GM12878 (cell line): ENCODE measurements at regions not wholly inside any gene's neighbourhood (a gene's known extent, or its start where the extent isn't known, plus 50 kb on each side); places are given as distances from the start of the nearest gene placed in this dataset.
A peak's percentile ranks its signal among the peaks of the same experiment; 100 is the strongest.

Experiments used
- ATAC-seq: fragments of 200-7000 bp; cut with Tn5 transposase; 3 replicates; pipeline ENCODE4 v1.9.1; 2020; ENCODE audit warnings: mild to moderate bottlenecking, moderate library complexity
- BruUV-seq: library from RNA; stranded (reverse); fragments of 400-500 nt; replicated peaks from 2 replicates; lab custom pipeline; 2021; lab: Mats Ljungman, UMichigan
- CTCF ChIA-PET: fragments of 300-600 bp; sonication (Branson Sonifier 250); formaldehyde crosslinking; extraction: SDS; loops from one replicate; lab custom pipeline; 2021; ENCODE audit warnings: inconsistent platforms; lab: Yijun Ruan, JAX
- POLR2A ChIA-PET: fragments of 350-600 bp; formaldehyde crosslinking; extraction: SDS; loops from one replicate; lab custom pipeline; 2021; ENCODE audit warnings: inconsistent platforms; lab: Charles Lee
- RAD21 ChIA-PET: fragments of 300-600 bp; sonication (Branson Sonifier 250); formaldehyde crosslinking; loops from one replicate; lab custom pipeline; 2023; ENCODE audit warnings: antibody characterized with exemption; ENCODE audit not compliant: unreplicated experiment; lab: Charles Lee
- SMC1A ChIA-PET: fragments of 300-600 bp; sonication (Branson Sonifier 250); formaldehyde crosslinking; loops from one replicate; lab custom pipeline; 2023; ENCODE audit not compliant: unreplicated experiment, uncharacterized antibody; lab: Charles Lee
- DNase-seq: peaks from one replicate; pipeline ENCODE4 v3.0.0-alpha.2; 2011; ENCODE audit warnings: low read depth, low spot score
- FAIRE-seq: peaks from 3 replicates; lab custom pipeline; 2011; peaks lifted over from hg19 to GRCh38; lab: Jason Lieb, UNC
- H2AFZ ChIP-seq: 2 replicates; pipeline ENCODE4 v1.6.0; 2011; ENCODE audit warnings: low read depth, low read length, control low read depth; ENCODE audit not compliant: control insufficient read depth
- H3K27ac ChIP-seq: 2 replicates; pipeline ENCODE4 v1.5.1; 2011; ENCODE audit warnings: control low read depth; ENCODE audit not compliant: control insufficient read depth, insufficient read depth
- H3K27me3 ChIP-seq, 2 experiments: replicated peaks in 1 of 2; 2 replicates each; pipeline versions ENCODE4 v1.6.0 to v1.6.1; 2011; ENCODE audit warnings: low read length in 1 of 2; ENCODE audit not compliant: control insufficient read depth in 2 of 2, insufficient read depth in 2 of 2
- H3K36me3 ChIP-seq, 2 experiments: 2 replicates each; pipeline ENCODE4 v1.5.1; 2011; ENCODE audit warnings: low read length in 1 of 2; ENCODE audit not compliant: control insufficient read depth in 2 of 2, insufficient read depth in 2 of 2
- H3K4me1 ChIP-seq: 2 replicates; pipeline ENCODE4 v1.6.1; 2011; ENCODE audit warnings: mild to moderate bottlenecking, low read length, moderate library complexity, mixed read lengths; ENCODE audit not compliant: control insufficient read depth, insufficient read depth
- H3K4me2 ChIP-seq: 2 replicates; pipeline ENCODE4 v1.6.0; 2011; ENCODE audit warnings: control low read depth; ENCODE audit not compliant: control insufficient read depth, insufficient read depth
- H3K4me3 ChIP-seq: fragments of 200-600 bp; sonication (generic); 2 replicates; pipeline ENCODE4 v1.5.1; 2016
- H3K79me2 ChIP-seq: 2 replicates; pipeline ENCODE4 v1.6.0; 2011; ENCODE audit warnings: low read length; ENCODE audit not compliant: control insufficient read depth, insufficient read depth
- H3K9ac ChIP-seq: 2 replicates; pipeline ENCODE4 v1.8.0; 2011; ENCODE audit warnings: low read length, control low read depth, mixed read lengths; ENCODE audit not compliant: control insufficient read depth, insufficient read depth
- H3K9me3 ChIP-seq: replicated peaks from 3 replicates; pipeline ENCODE4 v1.5.1; 2011; ENCODE audit warnings: mild to moderate bottlenecking, low read length; ENCODE audit not compliant: control insufficient read depth, insufficient read depth
- H4K20me1 ChIP-seq: 2 replicates; pipeline ENCODE4 v1.6.0; 2011; ENCODE audit not compliant: control insufficient read depth, insufficient read depth
- BCL11A ChIP-seq: IDR thresholded peaks from 2 replicates; pipeline ENCODE4 v1.6.1; 2011; ENCODE audit warnings: low read depth, low read length
- ESRRA ChIP-seq: IDR thresholded peaks from 2 replicates; pipeline ENCODE4 v1.6.1; 2012; ENCODE audit warnings: mild to moderate bottlenecking, low read length, improper control_type of control experiment
- IKZF1 ChIP-seq: fragments of 450-650 bp; conservative IDR thresholded peaks from 2 replicates; pipeline ENCODE4 v1.6.1; 2017; ENCODE audit warnings: antibody characterized with exemption, mild to moderate bottlenecking
- IKZF2 ChIP-seq, 2 experiments: fragments of 450-650 bp; IDR thresholded peaks; 2 replicates each; pipeline ENCODE4 v1.6.1; 2017; ENCODE audit warnings: mild to moderate bottlenecking in 2 of 2, moderate library complexity in 2 of 2
- JUND ChIP-seq: IDR thresholded peaks from 2 replicates; pipeline ENCODE4 v1.6.1; 2012; ENCODE audit warnings: low read depth, mild to moderate bottlenecking, low read length, improper control_type of control experiment, moderate library complexity
- NFYB ChIP-seq: IDR thresholded peaks from 2 replicates; pipeline ENCODE4 v1.6.1; 2011; ENCODE audit warnings: low read depth, mild to moderate bottlenecking, low read length, improper control_type of control experiment, moderate library complexity; ENCODE audit not compliant: insufficient read depth
- NRF1 ChIP-seq: conservative IDR thresholded peaks from 2 replicates; pipeline ENCODE4 v1.6.1; 2011; ENCODE audit warnings: mild to moderate bottlenecking, low read depth, low read length, improper control_type of control experiment
- PAX8 ChIP-seq: fragments of 450-650 bp; IDR thresholded peaks from 2 replicates; pipeline ENCODE4 v1.6.1; 2017; ENCODE audit warnings: mild to moderate bottlenecking, moderate library complexity
- SRF ChIP-seq, 2 experiments: IDR thresholded peaks; 2 replicates each; pipeline ENCODE4 v1.6.1; 2011; ENCODE audit warnings: low read depth in 2 of 2, low read length in 2 of 2, mild to moderate bottlenecking in 1 of 2, moderate library complexity in 1 of 2
- WGBS: methylation state at CpG from one replicate; pipeline ENCODE4 v1.1.6; 2016; ENCODE audit warnings: low lambda C conversion rate; ENCODE audit not compliant: insufficient replicate concordance, insufficient coverage; ENCODE audit errors: missing lambda C conversion rate; 5-methylcytosine and 5-hydroxymethylcytosine counted together
- in situ Hi-C: fragments of 300-500 bp; cut with MboI; formaldehyde crosslinking; loops from 9 replicates; pipeline ENCODE4 v1.14.3; 2018; ENCODE audit warnings: mixed read lengths
- intact Hi-C: fragments of 100-400 bp; cut with micrococcal nuclease; formaldehyde crosslinking; loops from one replicate; pipeline ENCODE4 v1.14.2; 2022; ENCODE audit not compliant: unreplicated experiment

DNA sequence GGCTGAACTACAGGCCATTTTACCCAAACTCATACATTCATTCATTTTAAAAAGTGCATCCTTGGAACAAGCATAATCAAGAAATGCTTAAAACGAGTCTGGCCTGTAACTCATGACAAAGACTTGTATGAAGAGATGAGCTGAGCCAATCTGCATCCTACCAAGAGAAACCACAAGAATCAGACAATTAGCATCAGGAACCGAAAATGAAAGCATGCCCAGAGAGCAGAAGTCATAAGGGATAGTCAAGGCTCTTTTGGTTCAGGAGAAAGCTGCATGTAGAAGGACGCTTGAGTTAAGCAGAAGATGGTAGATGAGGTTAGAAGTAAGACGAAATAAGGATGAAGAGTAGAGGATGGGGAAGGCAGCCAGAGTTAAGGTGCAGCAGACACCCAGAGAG, 137.0 kb upstream of the CTNNA2 start:
- SMC1A ChIA-PET, result no interaction called here
- FAIRE-seq, result no peak
- H3K27ac ChIP-seq, result no peak overlapping the region
- no peaks in the 10 kb centered on the region for H4K20me1 ChIP-seq
- H3K9me3 ChIP-seq, result no peaks in the 10 kb centered on the region
- H3K27me3 ChIP-seq, result no peaks in the 10 kb centered on the region
- H3K4me1 ChIP-seq, result no peaks in the 10 kb centered on the region
- intact Hi-C loops, result no loop called here
- no peak overlapping the region for H3K9ac ChIP-seq
- no peak for DNase-seq
- H3K36me3 ChIP-seq, result no peaks in the 10 kb centered on the region
- RAD21 ChIA-PET, result no interaction called here
- H2AFZ ChIP-seq, result no peak overlapping the region
- BruUV-seq, result no TSS peak
- CTCF ChIA-PET, result no interaction called here
- no peak overlapping the region for H3K4me2 ChIP-seq
- 9% methylated on average over 4 of the region's 4 CpGs for WGBS
- H3K4me3 ChIP-seq, result no peak overlapping the region
- peak; percentile 50 for ATAC-seq
- in situ Hi-C loops, result no loop called here
- no peaks in the 10 kb centered on the region for H3K79me2 ChIP-seq
- POLR2A ChIA-PET, result no interaction called here
- TF ChIP-seq JUND (no peak), BCL11A (no peak), PAX8 (no peak), NFYB (no peak)

DNA sequence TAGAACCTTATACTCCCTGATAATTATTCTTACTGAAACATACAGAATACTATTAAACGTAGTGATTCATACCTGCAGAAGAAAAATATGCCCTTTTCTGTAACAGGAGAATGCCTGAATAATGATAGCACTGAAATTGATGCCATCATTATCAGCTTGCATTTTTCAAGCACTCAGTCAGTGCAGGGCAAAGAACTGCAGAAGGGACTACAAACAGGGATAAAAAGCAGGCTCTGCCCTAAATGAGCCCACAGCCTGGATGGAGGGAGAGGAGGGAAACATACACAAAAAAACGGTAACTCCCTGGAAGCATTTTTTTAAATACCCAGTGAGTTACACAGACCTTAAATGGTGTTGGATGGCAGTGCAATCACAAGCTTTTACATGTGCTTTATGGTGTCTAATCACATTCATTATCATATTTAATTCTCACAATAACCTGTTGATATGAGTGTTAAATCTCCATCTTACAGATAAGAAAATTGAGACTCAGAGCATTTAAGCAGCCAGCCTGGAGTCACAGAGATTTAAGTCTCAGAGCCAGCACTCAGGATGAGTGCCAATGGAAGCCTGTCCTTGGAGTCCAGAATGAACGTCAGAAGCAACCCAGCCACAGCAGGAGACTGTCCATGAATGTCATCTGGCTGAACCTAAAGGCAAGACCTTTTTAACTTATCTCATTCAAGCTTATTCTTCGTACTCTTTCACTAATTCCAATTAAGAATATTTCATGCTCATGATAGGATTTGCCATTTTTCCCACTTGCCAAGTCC, 139.3 kb upstream of the CTNNA2 start:
- H3K36me3 ChIP-seq, result no peaks in the 10 kb centered on the region
- no peak for TF ChIP-seq SRF (IDR thresholded peaks at IDR 0.05; ENCODE audit: low read depth in 2 of 2, low read length in 2 of 2)
- no peak for TF ChIP-seq IKZF2 (IDR thresholded peaks at IDR 0.05)
- TF ChIP-seq ESRRA, result no peak
- TF ChIP-seq IKZF1, result no peak
- no peak for TF ChIP-seq NRF1
- H3K79me2 ChIP-seq, result no peaks in the 10 kb centered on the region
- no peak overlapping the region for H3K9ac ChIP-seq
- no peak for ATAC-seq
- no peaks in the 10 kb centered on the region for H3K4me1 ChIP-seq
- CTCF ChIA-PET, result no interaction called here
- no TSS peak for BruUV-seq
- no peaks in the 10 kb centered on the region for H3K27me3 ChIP-seq
- no peaks in the 10 kb centered on the region for H3K9me3 ChIP-seq
- no peak overlapping the region for H3K4me3 ChIP-seq
- POLR2A ChIA-PET, result no interaction called here
- no peak overlapping the region for H3K27ac ChIP-seq
- no peak overlapping the region for H3K4me2 ChIP-seq
- H2AFZ ChIP-seq, result no peak overlapping the region
- intact Hi-C loops, result no loop called here
- DNase-seq, result no peak
- H4K20me1 ChIP-seq, result no peaks in the 10 kb centered on the region
- FAIRE-seq, result no peak
- in situ Hi-C loops, result no loop called here
- SMC1A ChIA-PET, result no interaction called here
- RAD21 ChIA-PET, result no interaction called here
- 0% methylated on average over 3 of the region's 4 CpGs for WGBS
